Hepatocyte (in vitro differentiated cells): ENCODE measurements at regions not wholly inside any gene's neighbourhood (a gene's known extent, or its start where the extent isn't known, plus 50 kb on each side); places are given as distances from the start of the nearest gene placed in this dataset.

ENCODE experiments used
- DNase-seq: peaks from one replicate; pipeline ENCODE4 v3.0.0-alpha.2; 2016; ENCODE audit warnings: low spot score
- H2AFZ ChIP-seq: fragments of 200-600 bp; sonication (generic); 2 replicates; pipeline ENCODE4 v1.6.0; 2016; ENCODE audit warnings: antibody characterized with exemption, mild to moderate bottlenecking
- H3K27ac ChIP-seq: fragments of 200-600 bp; sonication (generic); 2 replicates; pipeline ENCODE4 v1.5.1; 2016; ENCODE audit warnings: mild to moderate bottlenecking
- H3K27me3 ChIP-seq: fragments of 200-600 bp; sonication (generic); 2 replicates; pipeline ENCODE4 v1.6.1; 2016
- H3K36me3 ChIP-seq: fragments of 200-600 bp; sonication (generic); replicated peaks from 2 replicates; pipeline ENCODE4 v1.5.1; 2016; ENCODE audit warnings: low read depth; ENCODE audit not compliant: insufficient read depth
- H3K4me1 ChIP-seq: fragments of 200-600 bp; sonication (generic); 2 replicates; pipeline ENCODE4 v1.5.1; 2016; ENCODE audit warnings: mild to moderate bottlenecking, moderate library complexity; ENCODE audit not compliant: insufficient read depth
- H3K4me2 ChIP-seq: fragments of 200-600 bp; sonication (generic); 2 replicates; pipeline ENCODE4 v1.6.0; 2016
- H3K4me3 ChIP-seq: fragments of 200-600 bp; sonication (generic); 2 replicates; pipeline ENCODE4 v1.5.1; 2016; ENCODE audit warnings: mild to moderate bottlenecking
- H3K79me2 ChIP-seq: fragments of 200-600 bp; sonication (generic); 2 replicates; pipeline ENCODE4 v1.6.0; 2017; ENCODE audit warnings: mild to moderate bottlenecking
- H3K9me2 ChIP-seq: fragments of 200-600 bp; sonication (generic); replicated peaks from 2 replicates; pipeline ENCODE4 v1.6.0; 2017; ENCODE audit warnings: mild to moderate bottlenecking; ENCODE audit not compliant: insufficient read depth
- H3K9me3 ChIP-seq: fragments of 200-600 bp; sonication (generic); 2 replicates; pipeline ENCODE4 v1.5.1; 2016; ENCODE audit warnings: low read depth, mild to moderate bottlenecking
- H4K20me1 ChIP-seq: fragments of 200-600 bp; sonication (generic); 2 replicates; pipeline ENCODE4 v1.6.0; 2016; ENCODE audit warnings: mild to moderate bottlenecking; ENCODE audit not compliant: insufficient read depth, poor library complexity, severe bottlenecking
- EZH2 ChIP-seq: fragments of 200-600 bp; sonication (generic); IDR thresholded peaks from 2 replicates; pipeline ENCODE4 v1.6.1; 2016; ENCODE audit warnings: antibody characterized with exemption, mild to moderate bottlenecking, borderline replicate concordance
- EZH2phosphoT487 ChIP-seq: fragments of 200-600 bp; sonication (generic); IDR thresholded peaks from one replicate; pipeline ENCODE4 v1.6.1; 2018; ENCODE audit warnings: antibody characterized with exemption, mild to moderate bottlenecking, low read depth, moderate library complexity; ENCODE audit not compliant: unreplicated experiment, severe bottlenecking
- WGBS: methylation state at CpG from one replicate; pipeline ENCODE4 v1.1.6; 2016; ENCODE audit warnings: low lambda C conversion rate; ENCODE audit errors: missing lambda C conversion rate; 5-methylcytosine and 5-hydroxymethylcytosine counted together
- TF ChIP-seq, protein P1 (sequence below): fragments of 200-600 bp; sonication (generic); IDR thresholded peaks from 2 replicates; pipeline ENCODE4 v1.5.1; 2016; ENCODE audit warnings: antibody characterized with exemption, mild to moderate bottlenecking; ENCODE audit not compliant: poor library complexity

DNA sequence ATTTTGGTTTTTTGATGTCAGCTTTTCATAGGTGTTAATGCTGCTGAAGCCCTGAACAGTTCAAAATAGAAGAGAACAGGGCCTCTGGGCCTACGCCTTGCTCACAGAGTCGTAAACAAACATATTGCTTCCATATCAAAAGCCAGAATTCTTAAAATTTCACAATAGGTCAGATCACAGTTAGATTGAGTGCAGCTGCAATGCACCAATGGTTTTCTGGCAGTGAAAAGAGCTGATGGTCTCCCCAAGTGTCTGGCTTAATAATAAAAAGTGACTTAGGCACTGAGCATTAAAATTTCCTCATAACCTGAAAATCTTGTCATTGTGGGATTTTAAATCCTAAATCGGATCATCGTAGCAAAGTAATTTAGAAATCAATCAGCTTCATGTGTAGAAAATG, 493.0 kb downstream of the CAAP1 start:
- WGBS, result 82% methylated on average over 4 of the region's 4 CpGs
- H3K4me3 ChIP-seq, result no peak overlapping the region
- H3K4me2 ChIP-seq, result no peak overlapping the region
- TF ChIP-seq EZH2phosphoT487, result no peak
- TF ChIP-seq, protein P1, sequence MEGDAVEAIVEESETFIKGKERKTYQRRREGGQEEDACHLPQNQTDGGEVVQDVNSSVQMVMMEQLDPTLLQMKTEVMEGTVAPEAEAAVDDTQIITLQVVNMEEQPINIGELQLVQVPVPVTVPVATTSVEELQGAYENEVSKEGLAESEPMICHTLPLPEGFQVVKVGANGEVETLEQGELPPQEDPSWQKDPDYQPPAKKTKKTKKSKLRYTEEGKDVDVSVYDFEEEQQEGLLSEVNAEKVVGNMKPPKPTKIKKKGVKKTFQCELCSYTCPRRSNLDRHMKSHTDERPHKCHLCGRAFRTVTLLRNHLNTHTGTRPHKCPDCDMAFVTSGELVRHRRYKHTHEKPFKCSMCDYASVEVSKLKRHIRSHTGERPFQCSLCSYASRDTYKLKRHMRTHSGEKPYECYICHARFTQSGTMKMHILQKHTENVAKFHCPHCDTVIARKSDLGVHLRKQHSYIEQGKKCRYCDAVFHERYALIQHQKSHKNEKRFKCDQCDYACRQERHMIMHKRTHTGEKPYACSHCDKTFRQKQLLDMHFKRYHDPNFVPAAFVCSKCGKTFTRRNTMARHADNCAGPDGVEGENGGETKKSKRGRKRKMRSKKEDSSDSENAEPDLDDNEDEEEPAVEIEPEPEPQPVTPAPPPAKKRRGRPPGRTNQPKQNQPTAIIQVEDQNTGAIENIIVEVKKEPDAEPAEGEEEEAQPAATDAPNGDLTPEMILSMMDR, result no peak
- TF ChIP-seq EZH2, result no peak
- H3K4me1 ChIP-seq, result no peaks in the 10 kb centered on the region
- no peaks in the 10 kb centered on the region for H3K9me3 ChIP-seq
- no peak for DNase-seq
- no peaks in the 10 kb centered on the region for H4K20me1 ChIP-seq
- no peaks in the 10 kb centered on the region for H3K79me2 ChIP-seq
- no peak overlapping the region for H2AFZ ChIP-seq
- H3K36me3 ChIP-seq, result no peaks in the 10 kb centered on the region
- no peaks in the 10 kb centered on the region for H3K27me3 ChIP-seq
- no peaks in the 10 kb centered on the region for H3K9me2 ChIP-seq
- no peak overlapping the region for H3K27ac ChIP-seq

DNA sequence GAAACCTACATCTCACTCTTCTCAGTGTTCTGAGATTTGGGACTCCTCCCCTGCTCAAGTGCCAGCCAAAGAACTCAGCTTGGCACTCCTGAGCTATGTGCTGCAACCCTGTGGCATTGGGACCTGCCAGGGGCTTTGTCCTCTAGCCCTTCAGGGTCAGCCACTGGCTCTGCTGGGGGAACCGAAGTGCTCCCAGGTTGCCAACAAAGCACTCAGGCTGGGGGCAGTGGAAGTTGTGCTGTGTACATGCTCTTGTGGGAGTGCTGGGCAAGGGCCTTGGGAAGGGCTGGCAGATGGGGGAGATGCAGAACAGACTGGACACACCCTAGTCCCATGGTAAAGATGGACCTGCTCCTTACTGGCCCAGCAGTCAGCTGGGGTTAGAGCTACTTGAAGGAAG, 498.6 kb downstream of the CAAP1 start:
- Histone ChIP-seq H3K27me3 (no peaks in the 10 kb centered on the region), H4K20me1 (no peaks in the 10 kb centered on the region), H3K4me3 (no peak overlapping the region), H3K9me2 (no peaks in the 10 kb centered on the region), H3K36me3 (no peaks in the 10 kb centered on the region), H3K27ac (no peak overlapping the region), H3K4me2 (no peak overlapping the region), H3K4me1 (no peaks in the 10 kb centered on the region), H2AFZ (no peak overlapping the region), H3K79me2 (no peaks in the 10 kb centered on the region), H3K9me3 (no peaks in the 10 kb centered on the region)
- TF ChIP-seq EZH2 (no peak), EZH2phosphoT487 (no peak)
- TF ChIP-seq, protein P1, result no peak
- DNase-seq, result no peak
- 92% methylated on average over 1 of the region's 1 CpG for WGBS

DNA sequence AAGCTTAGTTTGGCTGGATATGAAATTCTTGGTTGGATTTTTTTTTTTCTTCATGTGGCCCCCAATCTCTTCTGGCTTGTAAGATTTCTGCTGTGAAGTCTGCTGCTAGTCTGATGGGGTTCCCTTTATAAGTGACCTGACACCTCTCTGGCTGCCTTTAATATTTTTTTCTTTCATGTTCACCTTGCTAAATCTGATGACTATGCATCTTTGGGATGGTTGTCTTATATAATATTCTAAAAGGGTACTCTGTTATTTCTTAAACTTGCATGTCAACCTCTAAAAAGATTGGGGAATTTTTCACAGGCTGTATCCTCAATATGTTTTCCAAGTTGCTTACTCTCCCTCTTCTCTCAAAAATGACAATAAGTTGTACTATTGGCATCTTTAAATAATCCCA, 500.0 kb downstream of the CAAP1 start:
- H3K4me1 ChIP-seq, result no peaks in the 10 kb centered on the region
- H2AFZ ChIP-seq, result no peak overlapping the region
- H3K9me3 ChIP-seq, result no peaks in the 10 kb centered on the region
- no peaks in the 10 kb centered on the region for H3K36me3 ChIP-seq
- no peaks in the 10 kb centered on the region for H4K20me1 ChIP-seq
- no peak overlapping the region for H3K4me3 ChIP-seq
- no peak for DNase-seq
- no peaks in the 10 kb centered on the region for H3K79me2 ChIP-seq
- no peak overlapping the region for H3K27ac ChIP-seq
- H3K27me3 ChIP-seq, result no peaks in the 10 kb centered on the region
- no peak for TF ChIP-seq EZH2
- no peak for TF ChIP-seq EZH2phosphoT487
- TF ChIP-seq, protein P1, result no peak
- no peaks in the 10 kb centered on the region for H3K9me2 ChIP-seq
- no peak overlapping the region for H3K4me2 ChIP-seq

DNA sequence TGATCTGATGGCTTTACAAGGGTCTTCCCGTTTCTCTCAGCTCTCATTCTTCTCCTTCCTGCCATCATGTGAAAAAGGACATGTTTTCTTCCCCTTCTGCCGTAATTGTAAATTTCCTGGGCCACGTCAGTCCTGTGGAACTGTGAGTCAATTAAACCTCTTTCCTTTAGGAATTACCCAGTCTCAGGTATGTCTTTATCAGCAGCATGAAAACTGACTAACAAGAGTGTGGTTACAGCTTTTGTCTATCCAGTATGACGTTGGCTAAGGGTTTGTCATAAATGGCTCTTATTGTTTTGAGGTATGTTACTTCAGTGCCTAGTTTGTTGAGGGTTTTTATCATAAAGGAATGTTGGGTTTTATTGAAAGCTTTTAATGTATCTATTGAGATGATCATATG, 501.6 kb downstream of the CAAP1 start:
- Histone ChIP-seq H3K9me3 (no peaks in the 10 kb centered on the region), H3K9me2 (no peaks in the 10 kb centered on the region), H3K4me3 (no peak overlapping the region), H3K27me3 (no peaks in the 10 kb centered on the region), H3K36me3 (no peaks in the 10 kb centered on the region), H3K4me2 (no peak overlapping the region), H2AFZ (no peak overlapping the region), H3K79me2 (no peaks in the 10 kb centered on the region), H3K27ac (no peak overlapping the region), H3K4me1 (no peaks in the 10 kb centered on the region), H4K20me1 (no peaks in the 10 kb centered on the region)
- 65% methylated on average over 4 of the region's 4 CpGs for WGBS
- TF ChIP-seq, protein P1, result no peak
- TF ChIP-seq EZH2, result no peak
- TF ChIP-seq EZH2phosphoT487, result no peak
- no peak for DNase-seq
